Stimulated activated CD8-positive, alpha-beta memory T cell treated with anti-CD3 and anti-CD28 coated beads, Interleukin-15, amount 100 ng/mL, for 48 hours (primary cell): ENCODE measurements at regions not wholly inside any gene's neighbourhood (a gene's known extent, or its start where the extent isn't known, plus 50 kb on each side); places are given as distances from the start of the nearest gene placed in this dataset.

ENCODE experiments used
- DNase-seq, 2 donors: peaks; one replicate each; pipeline ENCODE4 v3.0.0-alpha.2; 2020; ENCODE audit warnings: low read depth in 2 of 2

DNA sequence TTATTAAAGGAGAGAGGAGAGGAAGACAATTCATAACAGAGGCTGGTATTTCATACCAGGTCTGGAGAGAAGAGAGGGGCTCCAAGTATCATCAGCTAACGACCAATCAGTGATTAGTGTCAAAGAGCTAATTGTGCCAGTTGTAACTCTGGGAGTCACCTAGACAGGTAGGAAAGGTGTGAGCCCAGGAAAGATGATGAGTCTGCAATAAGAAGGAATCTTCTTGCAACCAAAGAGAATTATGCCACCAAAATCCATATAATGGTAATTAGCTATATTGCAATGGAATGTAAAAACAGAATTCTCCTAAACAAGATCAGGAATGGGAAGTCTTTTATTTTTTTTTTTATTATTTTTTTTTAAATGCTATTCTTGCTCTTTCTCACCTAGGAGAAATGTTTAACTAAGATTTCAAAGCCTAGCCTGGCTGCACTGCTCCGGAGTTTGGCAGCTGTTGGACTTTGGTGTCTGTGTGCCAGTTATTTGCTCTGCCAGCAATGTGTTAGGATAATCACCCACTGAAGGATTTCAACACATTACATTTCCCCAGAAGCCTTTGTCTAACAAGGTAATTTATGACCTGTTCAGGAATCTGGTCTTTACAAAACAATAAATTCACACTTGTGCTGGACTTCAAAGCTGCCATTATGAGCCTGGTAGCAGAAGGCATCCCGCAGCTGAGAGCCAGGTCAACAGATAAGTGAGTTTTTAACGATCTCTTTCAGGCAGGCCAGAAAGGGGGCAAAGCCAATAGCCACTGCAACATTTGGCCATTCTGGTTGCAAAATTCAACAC is 89.4 kb downstream of the FOXB1 start:
- DNase-seq = no peak

DNA sequence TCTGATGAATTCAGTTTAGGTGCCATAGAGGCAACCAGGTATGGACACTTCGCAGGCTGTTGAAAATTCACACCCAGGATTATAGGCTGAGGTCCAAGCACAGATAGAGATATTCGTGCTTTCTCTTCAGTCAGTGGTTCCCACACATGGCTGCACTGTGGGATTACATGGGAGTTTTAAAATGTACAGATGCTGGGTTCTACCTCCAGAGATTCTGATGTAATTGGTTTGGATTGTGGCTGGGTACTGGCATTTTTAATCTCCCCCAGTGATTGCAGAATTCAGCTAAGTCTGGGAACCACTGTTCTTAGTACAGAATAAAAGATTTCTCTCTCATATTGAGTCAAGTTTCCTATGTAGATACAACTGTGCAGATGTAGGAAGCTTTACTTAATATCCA is 91.6 kb downstream of the FOXB1 start:
- DNase-seq = no peak

DNA sequence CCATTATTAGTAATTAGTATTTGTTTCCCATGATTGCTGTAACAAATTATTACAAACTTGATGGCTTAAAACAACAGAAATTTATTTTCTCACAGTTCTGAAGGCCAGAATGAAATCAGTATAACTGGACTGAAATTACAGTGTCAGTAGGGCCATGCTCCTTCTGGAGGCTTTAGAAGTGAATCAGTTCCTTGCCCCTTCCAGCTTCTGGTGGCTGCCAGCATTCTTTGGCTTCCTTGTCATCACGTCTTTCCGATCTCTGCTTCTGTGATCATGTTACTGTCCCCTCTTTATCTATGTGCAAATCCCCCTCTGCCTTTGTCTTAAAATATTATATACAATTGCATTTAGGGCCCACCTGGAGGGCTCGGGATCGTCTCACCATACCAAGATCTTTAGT is 92.0 kb downstream of the FOXB1 start:
- DNase-seq = no peak

DNA sequence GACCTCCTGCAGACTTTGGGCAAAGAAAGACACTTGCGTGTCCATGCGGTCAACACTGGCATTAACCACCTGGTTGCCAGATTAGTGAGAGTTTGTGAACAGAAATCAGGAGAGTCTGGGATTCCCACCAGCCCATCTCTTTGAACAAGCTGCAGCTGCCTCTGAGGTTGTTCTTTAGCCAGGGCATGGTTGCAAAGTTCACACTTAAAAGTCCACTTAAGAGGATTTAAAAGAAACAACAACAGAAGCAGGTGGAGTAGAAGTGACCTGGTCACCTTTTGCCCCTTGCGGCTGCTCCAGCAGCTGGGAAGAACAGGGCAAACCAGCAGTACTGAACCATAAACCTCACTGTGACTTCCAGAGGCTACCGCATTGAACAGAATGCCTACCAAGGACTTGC is 97.3 kb downstream of the FOXB1 start:
- DNase-seq = no peak

DNA sequence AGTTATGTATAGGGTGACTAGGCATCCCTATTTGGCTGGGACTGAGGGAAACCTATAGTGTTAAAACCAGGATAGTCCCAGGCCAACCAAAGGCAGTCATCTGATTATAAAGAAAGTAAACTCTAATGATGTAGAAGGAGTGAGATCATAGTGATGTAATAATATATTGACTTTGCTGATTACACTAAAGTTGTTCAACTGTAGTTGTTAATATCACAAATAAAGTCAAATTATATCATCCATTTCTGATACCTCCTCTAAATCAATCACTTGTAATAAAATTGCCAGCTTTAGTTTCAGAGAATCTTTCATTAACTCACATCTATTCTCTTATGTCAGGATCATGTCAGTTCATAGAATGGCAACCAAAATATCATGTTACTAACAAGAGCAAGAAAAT is 98.6 kb downstream of the FOXB1 start:
- DNase-seq = no peak

DNA sequence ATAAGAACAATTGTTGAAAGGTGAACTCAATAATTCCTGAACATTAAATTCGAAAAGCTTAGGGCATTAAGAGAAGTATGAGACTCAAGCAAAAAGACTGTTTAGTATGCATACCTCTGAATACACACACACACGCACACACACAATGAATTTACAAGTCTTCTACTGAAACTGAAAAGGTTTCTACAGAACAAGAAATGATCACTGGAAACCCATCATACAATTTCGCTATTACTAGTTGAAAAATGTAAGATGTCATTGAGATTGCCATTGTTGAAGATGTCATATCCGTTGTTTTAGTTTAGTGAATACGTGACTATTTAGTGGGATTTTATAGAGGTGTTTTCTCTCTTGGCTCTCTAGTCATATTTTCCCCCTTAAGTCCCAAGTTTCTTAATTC is 106.8 kb downstream of the FOXB1 start:
- DNase-seq = no peak

DNA sequence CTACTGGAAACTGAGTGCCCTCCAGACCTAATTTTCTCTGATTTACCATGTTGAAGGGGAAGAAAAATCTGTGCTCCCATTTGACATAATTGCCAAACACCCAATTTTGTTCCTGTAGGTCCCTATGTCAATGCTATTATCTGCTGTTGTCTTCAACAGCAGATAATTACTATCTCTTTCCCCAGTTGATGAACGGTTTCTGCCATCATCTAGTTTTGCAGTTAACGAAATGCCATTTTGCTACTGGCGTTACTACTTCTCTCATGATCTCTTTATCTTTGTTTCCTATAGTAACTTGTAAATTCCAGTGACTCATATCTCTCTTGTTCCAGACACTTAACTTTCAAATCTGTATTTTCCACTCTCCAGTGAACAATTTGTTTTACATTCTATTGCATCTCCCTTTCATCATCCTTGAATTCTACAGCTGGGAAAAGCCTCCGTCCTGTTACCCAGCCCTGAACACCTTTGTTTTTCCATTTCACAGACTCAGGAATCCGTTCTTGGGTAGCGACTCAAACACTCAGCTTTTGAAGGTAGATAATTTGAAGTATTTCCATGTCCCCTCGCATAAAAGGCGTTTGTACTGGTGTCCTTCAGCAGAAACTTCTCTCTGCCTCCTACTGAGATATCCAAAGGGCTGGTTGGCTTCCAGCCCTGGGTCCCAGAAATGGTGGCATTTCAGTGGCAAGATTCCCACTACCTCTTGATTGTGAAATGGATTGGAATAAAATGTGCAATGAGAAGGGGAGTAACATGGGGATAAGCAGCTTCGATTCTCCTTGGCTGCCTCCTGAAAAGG is 111.7 kb downstream of the FOXB1 start:
- no peak for DNase-seq

DNA sequence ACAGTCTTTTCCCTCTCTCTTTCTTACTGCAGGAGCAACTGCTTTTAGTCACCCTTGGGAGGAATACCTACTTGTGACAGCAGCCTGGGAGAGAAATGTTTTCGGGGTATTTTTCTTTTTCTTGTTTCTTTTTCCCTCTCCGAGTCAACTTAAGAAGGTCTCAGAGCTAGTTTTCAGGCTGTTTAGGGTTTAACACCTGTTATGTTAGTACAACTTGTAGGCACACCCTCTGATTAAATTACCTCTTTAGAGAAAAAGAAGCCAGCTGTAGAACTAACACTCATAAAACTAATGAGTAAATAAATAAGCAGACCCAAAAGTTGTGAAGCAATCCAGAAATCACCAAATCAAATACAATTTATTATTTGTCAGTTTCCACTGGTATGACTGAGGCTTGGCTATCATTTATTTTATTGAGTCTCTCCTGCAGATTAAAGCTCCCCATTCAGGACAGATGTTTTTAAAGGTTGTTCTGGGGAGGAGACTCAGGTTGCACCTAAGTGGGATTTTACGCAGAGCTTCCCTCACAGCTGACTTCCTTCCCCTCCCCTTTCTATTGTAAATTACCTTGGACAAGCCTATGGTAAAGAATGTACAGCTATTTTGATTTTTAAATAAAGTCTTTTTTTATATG is 112.5 kb downstream of the FOXB1 start:
- DNase-seq = no peak

DNA sequence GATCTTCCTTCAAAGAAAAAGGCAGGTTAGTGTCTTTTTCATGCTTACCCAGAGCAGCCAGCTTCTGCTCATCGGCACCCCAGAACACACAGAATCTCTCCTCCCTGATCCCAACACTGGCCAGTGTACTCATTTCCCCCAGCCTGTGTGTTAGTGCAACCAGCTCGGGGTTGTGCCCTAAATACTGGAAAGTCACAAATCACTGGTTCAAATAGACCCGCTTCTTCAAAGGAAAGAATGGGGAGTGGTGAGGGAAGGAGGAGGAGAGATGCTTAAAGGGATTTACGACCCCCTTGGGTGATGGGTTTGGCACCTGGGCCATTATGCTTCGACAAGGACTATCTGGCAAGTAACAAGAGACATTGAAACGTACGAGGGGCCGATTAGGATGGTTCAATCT is 114.0 kb downstream of the FOXB1 start:
- no peak for DNase-seq

DNA sequence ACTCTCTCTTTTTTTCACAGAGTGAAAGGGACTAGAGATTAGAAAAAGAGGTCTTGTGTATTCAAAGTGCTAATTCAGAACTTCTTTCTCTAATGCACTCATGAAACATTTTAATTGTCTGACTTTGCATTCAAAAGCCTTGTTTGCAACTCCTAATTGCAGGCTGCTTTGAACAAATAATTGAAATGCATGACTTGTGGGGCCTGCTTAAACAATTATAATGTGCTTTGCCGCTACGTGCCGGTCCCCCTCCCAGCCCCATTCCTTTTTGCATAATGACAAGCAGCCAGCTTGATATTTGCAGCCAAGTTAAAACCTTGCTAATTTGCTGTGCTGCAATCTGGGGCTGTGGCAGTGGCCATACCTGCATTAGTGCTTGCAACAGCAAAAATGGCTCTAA is 114.5 kb downstream of the FOXB1 start:
- no peak for DNase-seq

DNA sequence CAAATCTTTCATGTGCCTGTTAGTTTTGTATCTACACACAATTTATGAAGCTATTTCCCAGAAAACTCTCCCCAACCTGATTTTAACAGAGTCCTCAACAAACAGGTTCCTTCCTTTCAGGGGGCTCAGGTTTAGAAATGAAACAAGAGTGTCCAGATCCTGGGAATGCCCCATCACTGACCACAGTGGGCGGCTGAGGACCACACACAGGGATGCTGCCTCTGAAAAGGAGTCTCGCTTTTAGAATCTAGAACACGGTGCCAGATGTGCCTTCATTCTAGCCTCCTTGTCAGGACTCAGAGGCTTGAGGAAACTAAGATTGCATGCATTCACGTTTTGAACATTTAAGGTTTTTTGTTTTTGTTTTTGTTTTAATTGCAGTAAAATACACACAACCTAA is 115.0 kb downstream of the FOXB1 start:
- DNase-seq = no peak

DNA sequence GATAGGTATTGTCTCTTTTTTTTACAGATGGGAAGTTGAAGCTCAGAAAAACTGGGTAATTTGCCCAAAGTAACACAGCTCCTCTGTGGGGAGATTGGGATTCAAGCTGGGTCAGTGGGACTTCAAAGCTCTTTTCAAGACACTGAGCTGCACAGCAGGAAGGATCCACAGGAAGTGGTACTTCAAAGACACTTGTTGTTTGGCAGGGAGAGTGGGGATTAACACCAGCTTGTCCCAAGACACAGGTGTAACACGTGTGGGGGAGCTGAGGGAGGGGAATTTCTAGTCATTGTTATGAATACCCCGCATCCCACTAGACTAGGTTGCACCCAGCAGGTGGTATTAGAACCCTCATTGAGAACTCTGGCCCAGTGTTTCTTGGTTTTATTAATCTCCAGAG is 116.0 kb downstream of the FOXB1 start:
- no peak for DNase-seq

DNA sequence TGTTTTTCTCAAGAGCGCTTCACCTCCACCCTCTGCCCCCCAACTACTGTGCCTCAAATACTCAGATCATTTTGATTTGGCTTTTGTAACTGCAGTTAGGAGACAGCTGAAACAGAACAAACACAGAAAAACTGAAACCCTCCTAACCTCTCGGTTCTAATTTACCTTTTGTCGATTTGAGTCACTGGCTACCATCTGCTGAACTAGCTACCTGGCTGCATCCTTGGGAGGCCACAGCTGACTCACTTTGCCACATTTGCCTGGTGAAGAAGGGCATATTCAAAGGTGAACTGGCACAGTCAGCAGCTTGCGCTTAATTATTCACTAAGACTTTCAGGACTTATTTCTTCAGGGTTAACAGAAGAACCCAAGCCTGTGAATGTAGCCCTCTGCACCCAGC is 117.7 kb downstream of the FOXB1 start:
- peak in 1 of 2 donors; percentile 50 for DNase-seq

DNA sequence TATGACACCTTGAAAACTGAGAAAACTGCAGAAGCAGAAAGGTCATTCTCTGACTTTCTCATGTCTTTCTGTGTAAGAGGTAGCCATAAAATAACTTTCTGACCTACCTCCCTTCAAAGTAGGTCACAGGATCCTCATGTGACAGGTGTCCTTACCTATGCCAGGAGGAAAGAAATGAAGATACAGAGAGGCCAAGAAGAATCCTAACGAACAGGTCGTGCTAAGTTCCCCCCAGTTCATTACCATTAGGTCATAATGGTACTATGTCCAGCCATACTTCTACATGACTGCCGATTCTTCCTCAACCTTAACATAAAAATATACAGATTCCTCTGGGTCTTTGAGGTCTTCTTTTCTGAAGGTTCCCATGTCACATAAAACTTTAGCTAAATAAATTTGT is 118.6 kb downstream of the FOXB1 start:
- DNase-seq = no peak

DNA sequence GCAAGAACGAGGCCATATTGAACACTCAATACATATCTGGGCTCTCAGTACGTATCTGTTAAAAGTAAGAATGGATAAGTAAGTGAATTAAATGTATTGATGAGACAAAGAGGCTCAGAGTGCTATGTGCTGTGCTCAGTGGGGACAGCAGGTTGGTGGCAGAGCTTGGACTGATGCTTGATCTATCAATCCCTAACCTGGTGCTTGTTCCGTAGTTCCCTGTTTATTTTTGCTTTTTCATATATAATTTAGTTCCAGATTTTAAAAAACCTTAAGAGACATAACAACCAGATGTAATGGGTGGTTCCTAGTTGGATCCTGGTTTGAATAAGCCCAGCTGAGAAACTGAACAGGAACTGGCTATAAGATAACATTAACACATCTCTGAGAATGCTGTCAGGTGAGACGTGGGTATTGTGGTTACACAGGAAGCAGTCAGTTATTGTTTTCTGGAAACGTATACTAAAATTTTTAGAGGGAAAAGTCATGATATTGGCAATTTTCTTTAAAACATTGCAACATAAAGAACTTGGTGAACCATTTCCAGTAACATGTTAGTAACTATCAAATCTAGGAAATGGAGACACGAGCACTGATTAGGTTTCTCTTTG is 120.5 kb downstream of the FOXB1 start:
- no peak for DNase-seq

DNA sequence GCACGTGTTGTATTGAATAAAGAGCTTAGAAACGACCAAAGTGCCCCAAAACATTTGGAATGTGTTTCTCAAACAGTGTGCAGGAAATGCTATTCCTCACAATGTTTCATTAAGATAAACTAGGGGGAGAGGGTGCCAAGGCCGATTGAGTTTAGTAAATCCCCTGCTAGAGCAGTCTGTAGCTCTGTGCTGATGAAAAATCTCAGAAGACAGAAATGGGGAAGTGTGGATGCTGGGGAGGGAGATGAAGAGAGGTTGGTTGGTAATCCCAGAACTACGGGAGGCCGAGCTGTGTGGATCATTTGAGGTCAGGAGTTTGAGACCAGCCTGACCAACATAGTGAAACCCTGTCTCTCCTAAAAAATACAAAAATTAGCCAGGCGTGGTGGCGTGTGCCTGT is 121.2 kb downstream of the FOXB1 start:
- no peak for DNase-seq

DNA sequence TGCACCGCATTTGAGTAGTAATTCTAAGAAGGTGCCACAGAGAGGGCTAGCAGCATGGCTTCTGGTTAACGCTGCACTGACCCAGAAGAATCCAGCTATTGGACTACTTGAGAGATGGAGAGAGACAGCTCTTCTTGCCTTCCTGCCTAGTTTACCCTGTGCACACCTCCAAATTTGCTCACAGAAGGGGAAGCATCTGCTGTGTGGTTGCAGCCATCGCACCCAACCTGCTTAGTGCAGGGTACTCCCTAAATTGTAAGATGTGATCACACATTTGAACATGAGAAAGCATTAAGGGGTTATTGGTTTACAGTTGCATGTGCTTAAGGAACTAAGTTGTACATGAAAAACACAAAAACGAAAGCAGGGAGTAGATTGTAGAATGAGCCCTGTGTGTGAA is 122.1 kb downstream of the FOXB1 start:
- no peak for DNase-seq

DNA sequence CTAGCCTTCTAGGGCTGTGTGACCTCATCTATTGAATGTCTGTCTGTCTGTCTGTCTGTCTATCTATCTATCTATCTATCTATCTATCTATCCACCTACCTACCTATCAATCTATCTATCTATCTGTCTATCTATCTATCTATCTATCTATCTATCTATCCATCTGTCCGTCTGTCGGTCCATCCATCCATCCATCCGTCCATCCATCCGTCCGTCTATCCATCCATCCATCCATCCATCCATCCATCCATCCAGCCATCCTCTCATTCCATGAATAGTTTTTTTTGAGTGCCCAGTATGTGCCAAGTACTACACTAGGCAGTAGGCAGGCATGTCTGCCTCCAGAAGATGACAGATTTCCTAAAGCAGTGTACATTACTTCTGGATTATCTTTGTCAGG is 122.5 kb downstream of the FOXB1 start:
- no peak for DNase-seq

DNA sequence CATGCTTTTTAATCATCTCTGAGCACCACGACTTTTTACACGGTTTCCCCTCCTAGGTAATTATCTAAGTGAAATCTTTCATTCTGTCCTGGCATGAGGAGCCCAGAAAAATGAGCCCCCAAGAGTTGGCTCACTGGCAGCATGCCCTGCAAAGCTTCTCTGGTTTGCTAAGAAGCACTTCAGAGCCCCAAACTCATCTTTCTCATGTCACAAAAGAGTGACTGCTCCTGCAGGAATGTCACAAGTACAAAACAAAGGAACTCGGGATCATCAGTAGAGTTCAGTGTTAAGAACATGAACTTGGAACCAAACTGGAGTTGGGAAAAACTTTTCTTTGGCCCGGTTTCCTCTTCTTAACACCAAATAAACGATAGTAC is 123.9 kb downstream of the FOXB1 start:
- no peak for DNase-seq

DNA sequence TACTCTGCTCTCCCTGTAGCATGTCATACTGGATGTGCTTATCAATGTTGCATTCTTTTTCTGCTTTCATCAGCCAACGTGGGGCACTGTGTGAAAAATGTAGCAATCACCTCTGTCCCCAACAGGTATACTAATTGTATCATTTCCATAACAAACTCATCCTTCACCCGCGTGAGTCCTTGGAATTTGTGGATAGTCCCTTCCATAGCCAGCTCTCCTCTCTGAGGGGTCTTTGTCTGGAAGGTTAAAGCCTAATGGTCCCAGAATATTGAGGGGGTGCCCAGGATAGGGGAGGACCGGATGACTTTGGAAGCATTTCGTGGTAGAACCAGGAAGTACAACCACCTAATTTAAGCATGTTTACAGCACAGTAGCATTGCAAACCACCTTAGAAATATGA is 124.6 kb downstream of the FOXB1 start:
- DNase-seq = no peak

DNA sequence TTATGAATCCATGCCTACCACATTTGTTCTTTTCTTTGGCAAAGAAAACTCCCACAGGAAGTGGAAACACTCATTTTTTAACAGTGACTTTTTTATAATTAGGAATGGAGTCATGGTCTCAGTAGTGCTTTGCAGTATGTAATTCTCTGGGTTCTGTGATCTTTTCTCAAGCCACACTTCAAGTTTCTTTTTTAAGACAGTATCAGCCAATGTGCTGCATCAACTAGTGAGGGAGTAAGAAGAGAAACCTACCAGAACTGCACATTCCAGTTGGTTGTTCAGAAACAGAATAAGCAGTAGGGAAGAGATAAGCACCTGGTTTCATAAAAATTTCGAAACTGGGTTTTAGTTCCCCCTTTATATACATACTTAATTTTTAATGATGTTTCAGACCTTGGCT is 126.3 kb downstream of the FOXB1 start:
- no peak for DNase-seq

DNA sequence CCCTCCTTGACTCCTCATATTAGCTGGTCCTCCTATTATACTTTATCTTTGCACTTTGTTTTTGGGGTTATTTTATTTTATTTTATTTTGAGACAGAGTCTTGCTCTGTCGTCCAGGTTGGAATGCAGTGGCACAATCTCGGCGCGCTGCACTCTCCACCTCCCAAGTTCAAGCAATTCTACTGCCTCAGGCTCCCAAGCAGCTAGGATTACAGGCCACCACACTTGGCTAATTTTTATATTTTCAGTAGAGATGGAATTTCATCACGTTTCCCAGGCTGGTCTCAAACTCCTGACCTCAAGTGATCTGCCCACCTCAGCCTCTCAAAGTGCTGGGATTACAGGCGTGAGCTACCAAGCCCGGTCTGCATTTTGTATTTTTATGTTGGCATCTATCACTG is 126.7 kb downstream of the FOXB1 start:
- no peak for DNase-seq

DNA sequence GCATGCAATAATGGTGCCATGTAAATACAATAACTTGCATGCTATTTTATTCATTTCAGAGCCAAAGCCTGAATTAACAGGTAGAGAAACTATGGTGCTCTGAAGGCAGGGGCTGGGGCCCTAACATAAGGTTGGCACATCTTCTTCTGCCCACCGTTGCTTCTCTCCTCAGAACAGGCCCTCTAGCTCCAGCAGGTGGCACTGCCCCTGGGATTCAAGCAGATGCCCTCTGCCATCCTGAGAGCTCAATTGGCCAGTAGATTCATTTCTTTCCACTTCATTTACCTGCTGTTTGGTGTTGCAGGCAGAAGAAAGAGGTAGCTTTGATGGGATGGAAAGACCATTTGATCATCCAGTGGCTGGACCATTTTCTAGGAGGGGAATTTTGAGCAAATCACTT is 130.5 kb downstream of the FOXB1 start:
- DNase-seq = no peak
